Epithelial cell of proximal tubule (primary cell): ENCODE measurements at regions not wholly inside any gene's neighbourhood (a gene's known extent, or its start where the extent isn't known, plus 50 kb on each side); places are given as distances from the start of the nearest gene placed in this dataset.

Experiments used
- DNase-seq: peaks from one replicate; pipeline ENCODE4 v3.0.0-alpha.2; 2011; ENCODE audit warnings: low read depth
- H3K4me3 ChIP-seq: 2 replicates; pipeline ENCODE4 v1.5.1; 2011; ENCODE audit warnings: low read depth, mild to moderate bottlenecking, low read length
- TF ChIP-seq, protein P1 (sequence below): conservative IDR thresholded peaks from 2 replicates; pipeline ENCODE4 v1.5.1; 2012; ENCODE audit warnings: low read depth, mild to moderate bottlenecking, low read length

- TF ChIP-seq, protein P1, sequence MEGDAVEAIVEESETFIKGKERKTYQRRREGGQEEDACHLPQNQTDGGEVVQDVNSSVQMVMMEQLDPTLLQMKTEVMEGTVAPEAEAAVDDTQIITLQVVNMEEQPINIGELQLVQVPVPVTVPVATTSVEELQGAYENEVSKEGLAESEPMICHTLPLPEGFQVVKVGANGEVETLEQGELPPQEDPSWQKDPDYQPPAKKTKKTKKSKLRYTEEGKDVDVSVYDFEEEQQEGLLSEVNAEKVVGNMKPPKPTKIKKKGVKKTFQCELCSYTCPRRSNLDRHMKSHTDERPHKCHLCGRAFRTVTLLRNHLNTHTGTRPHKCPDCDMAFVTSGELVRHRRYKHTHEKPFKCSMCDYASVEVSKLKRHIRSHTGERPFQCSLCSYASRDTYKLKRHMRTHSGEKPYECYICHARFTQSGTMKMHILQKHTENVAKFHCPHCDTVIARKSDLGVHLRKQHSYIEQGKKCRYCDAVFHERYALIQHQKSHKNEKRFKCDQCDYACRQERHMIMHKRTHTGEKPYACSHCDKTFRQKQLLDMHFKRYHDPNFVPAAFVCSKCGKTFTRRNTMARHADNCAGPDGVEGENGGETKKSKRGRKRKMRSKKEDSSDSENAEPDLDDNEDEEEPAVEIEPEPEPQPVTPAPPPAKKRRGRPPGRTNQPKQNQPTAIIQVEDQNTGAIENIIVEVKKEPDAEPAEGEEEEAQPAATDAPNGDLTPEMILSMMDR = no peak
- no peak overlapping the region for H3K4me3 ChIP-seq
- DNase-seq = no peak
Observed at GRCh38 chr13:30143666-30144400, 163.5 kb downstream of the KATNAL1 start.

GRCh38 chr13:30142486-30143211, 164.7 kb downstream of the KATNAL1 start:
- DNase-seq = peak; percentile 97
- H3K4me3 ChIP-seq = no peak overlapping the region
- TF ChIP-seq, protein P1 = no peak

GRCh38 chr13:30141775-30142485, 165.4 kb downstream of the KATNAL1 start:
- no peak for DNase-seq
- TF ChIP-seq, protein P1 = no peak
- H3K4me3 ChIP-seq = no peak overlapping the region

GRCh38 chr13:30140973-30141372, 166.4 kb downstream of the KATNAL1 start:
- H3K4me3 ChIP-seq = no peak overlapping the region
- TF ChIP-seq, protein P1 = no peak
- no peak for DNase-seq

DNA sequence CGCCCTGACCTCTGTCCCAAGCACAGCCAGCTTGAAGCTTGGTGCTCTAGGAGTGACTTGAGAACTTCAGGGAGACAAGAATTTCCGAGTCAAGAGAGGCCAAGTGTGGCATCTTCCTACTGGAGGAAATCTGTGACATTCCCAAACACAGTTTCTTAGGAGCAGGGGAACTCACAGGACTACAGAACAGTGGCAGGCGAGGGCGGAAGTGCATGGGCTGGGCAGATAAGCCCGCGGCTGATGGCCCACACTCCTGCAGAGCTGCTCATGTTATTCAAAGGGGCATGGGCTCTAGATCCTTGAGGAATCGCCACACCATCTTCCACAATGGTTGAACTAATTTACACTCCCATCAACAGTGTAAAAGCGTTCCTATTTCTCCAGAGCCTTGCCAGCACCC, 168.8 kb downstream of the KATNAL1 start:
- TF ChIP-seq, protein P1 = no peak
- no peak overlapping the region for H3K4me3 ChIP-seq
- DNase-seq = no peak

DNA sequence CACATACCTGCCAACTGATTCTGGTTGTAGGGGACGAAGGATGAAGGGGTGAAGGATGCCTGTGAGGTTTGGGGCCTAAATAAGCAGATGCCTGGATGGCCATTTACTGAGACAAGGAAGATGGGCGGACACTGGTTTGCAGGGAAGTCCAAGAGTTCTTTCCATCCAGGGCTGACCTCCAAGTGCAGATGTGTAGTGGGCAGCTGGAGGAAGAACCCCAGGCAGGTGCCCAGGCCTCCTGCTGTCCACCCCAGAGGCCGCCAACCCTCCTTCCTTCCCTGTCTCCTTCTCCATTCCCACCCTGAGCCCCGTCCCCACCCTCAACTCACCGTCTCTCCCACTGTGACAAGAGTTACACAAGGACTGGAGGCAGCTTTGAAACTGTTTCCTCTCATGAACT, 171.5 kb downstream of the KATNAL1 start:
- DNase-seq = no peak
- TF ChIP-seq, protein P1 = no peak
- H3K4me3 ChIP-seq = no peak overlapping the region
